GM21528 (cell line): ENCODE measurements at regions not wholly inside any gene's neighbourhood (a gene's known extent, or its start where the extent isn't known, plus 50 kb on each side); places are given as distances from the start of the nearest gene placed in this dataset.

ENCODE experiments used
- ATAC-seq: cut with Tn5 transposase; IDR thresholded peaks from one replicate; pipeline ENCODE4 v1.9.1; 2021; ENCODE audit warnings: mild to moderate bottlenecking, moderate library complexity; ENCODE audit not compliant: unreplicated experiment, low FRiP score

GRCh38 chr13:106183410-106184065, 351.9 kb downstream of the EFNB2 start:
- ATAC-seq = no peak

GRCh38 chr13:106182404-106182803, 353.1 kb downstream of the EFNB2 start:
- ATAC-seq = no peak

- no peak for ATAC-seq
Observed at GRCh38 chr13:106178816-106179215, 356.6 kb downstream of the EFNB2 start.

- ATAC-seq = no peak
Observed at GRCh38 chr13:106177146-106177545, 358.3 kb downstream of the EFNB2 start.

DNA sequence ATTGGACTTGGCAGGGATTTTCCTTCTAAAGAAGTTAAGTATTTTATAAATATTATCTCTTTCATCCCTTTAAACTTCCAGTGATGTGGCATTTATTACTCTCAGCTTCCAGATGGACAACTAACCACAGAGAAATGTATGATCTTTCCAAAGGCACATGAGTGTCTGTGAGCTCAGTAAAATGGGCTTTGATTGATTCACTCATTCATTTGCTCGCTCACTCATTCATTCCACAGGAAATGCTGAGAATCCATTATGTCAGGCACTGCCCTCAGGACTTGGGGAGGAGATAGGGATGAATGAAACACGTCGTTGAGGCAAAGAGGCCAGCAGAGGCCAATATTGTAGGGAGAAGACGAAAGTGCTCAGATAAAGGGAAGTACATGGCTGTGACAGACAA, 359.3 kb downstream of the EFNB2 start:
- ATAC-seq = no peak

DNA sequence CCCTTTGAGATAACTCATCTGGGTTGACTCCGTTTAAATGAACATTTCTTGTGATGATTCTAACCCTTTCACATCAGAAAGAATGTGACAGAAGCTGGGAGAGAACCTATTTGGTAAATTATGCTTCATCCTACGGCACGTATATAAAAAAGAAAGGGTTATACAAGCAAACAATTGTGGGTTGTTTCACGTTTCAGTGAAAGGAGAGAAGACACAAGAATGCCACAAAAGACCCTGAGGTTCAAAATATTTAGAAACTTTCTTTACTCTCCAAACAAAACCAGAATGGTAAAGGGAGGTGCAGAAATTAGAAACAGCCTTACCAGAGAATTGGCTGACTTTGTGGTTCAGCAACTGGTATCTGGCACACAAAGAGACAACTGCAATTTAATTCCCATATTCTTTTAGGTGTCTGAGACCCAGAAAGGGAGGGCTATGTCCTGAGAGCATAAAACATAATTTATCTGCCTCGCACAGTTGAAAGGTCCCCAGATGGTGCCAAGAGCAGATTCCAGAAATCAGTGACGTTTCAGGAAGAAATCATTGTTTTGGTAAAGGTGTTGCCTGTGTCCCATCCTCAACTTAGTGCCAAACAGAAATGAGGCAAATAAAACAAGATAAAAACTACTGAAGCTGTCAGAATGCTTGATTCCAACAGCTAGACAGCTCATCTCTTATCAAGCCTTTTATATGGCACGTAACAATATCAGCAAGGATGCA, 361.4 kb downstream of the EFNB2 start:
- no peak for ATAC-seq

- ATAC-seq = no peak
Observed at GRCh38 chr13:106173346-106173745, 362.1 kb downstream of the EFNB2 start.

- ATAC-seq = no peak
Observed at GRCh38 chr13:106172176-106172905, 363.1 kb downstream of the EFNB2 start.

- ATAC-seq = no peak
Observed at GRCh38 chr13:106163426-106163825, 372.0 kb downstream of the EFNB2 start.

GRCh38 chr13:106161146-106161545, 374.3 kb downstream of the EFNB2 start:
- no peak for ATAC-seq

- ATAC-seq = no peak
Observed at GRCh38 chr13:106159295-106160195, 375.9 kb downstream of the EFNB2 start.

DNA sequence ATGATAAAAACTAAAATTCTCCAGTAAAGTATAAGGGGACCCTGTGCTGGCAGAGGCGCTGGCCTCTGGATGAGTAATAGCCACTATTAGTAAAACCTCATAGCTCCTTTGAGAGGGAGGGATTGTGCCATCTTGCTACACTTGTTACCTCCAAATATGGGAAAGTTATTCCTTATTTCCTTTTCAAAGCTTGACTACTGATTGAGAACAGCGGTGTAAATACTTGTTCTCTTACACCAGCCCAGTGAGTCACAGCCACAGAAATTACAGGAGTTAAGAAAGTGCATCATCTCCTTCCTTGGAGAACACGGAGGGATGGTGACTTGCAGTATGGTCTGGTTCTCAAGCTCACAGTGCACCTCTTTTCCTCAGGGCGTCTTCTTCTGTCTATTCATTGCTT, 379.0 kb downstream of the EFNB2 start:
- ATAC-seq = no peak

GRCh38 chr13:106155411-106155810, 380.1 kb downstream of the EFNB2 start:
- ATAC-seq = no peak

- no peak for ATAC-seq
Observed at GRCh38 chr13:106153876-106154275, 381.6 kb downstream of the EFNB2 start.

- no peak for ATAC-seq
Observed at GRCh38 chr13:106153041-106153440, 382.4 kb downstream of the EFNB2 start.

DNA sequence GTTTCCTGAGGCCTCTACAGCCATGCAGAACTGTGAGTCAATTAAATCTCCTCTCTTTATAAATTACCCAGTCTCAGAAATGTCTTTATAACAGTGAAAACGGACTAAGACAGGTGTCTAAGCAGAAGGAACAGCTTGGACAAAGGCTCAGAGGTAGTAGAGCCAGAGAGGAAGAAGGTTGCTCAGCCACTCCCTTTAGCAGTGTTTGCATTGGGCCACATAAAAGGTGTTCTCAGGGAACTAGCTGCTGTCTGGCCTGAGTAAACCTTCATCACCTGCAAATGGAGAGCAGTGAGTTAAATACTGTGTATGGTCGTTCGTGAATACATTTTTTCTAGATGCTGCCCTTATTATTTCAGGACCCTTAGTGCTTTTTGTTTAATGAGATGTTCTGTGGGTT, 383.4 kb downstream of the EFNB2 start:
- no peak for ATAC-seq

GRCh38 chr13:106151056-106151699, 384.3 kb downstream of the EFNB2 start:
- no peak for ATAC-seq

- no peak for ATAC-seq
Observed at GRCh38 chr13:106145997-106146864, 389.2 kb downstream of the EFNB2 start.

GRCh38 chr13:106145070-106145469, 390.4 kb downstream of the EFNB2 start:
- ATAC-seq = no peak
